ENCODE measurements at regions not wholly inside any gene's neighbourhood (a gene's known extent, or its start where the extent isn't known, plus 50 kb on each side); places are given as distances from the start of the nearest gene placed in this dataset.

- TF ChIP-seq CEBPB (IDR thresholded peaks at IDR 0.05; ENCODE audit: low read depth) (no peak), TCF7L2 (IDR thresholded peaks at IDR 0.05; ENCODE audit: borderline replicate concordance, extremely low read depth, insufficient read depth, insufficient read length) (no peak), CTCF (IDR thresholded peaks at IDR 0.05 in 2 of 3, conservative IDR thresholded peaks at IDR 0.05 in 1 of 3; ENCODE audit: borderline replicate concordance in 1 of 3, insufficient read depth in 1 of 3, low read depth in 2 of 3, low read length in 2 of 3) (no peak), EZH2 (IDR thresholded peaks at IDR 0.05) (no peak), CBX3 (IDR thresholded peaks at IDR 0.05; ENCODE audit: low read depth) (no peak), POLR2A (IDR thresholded peaks at IDR 0.05; ENCODE audit: borderline replicate concordance, extremely low read depth, insufficient read depth, insufficient read length) (no peak), POLR2AphosphoS5 (IDR thresholded peaks at IDR 0.05; ENCODE audit: low read depth, low read length) (no peak), JUND (IDR thresholded peaks at IDR 0.05) (no peak)
- TF ChIP-seq, protein P1, sequence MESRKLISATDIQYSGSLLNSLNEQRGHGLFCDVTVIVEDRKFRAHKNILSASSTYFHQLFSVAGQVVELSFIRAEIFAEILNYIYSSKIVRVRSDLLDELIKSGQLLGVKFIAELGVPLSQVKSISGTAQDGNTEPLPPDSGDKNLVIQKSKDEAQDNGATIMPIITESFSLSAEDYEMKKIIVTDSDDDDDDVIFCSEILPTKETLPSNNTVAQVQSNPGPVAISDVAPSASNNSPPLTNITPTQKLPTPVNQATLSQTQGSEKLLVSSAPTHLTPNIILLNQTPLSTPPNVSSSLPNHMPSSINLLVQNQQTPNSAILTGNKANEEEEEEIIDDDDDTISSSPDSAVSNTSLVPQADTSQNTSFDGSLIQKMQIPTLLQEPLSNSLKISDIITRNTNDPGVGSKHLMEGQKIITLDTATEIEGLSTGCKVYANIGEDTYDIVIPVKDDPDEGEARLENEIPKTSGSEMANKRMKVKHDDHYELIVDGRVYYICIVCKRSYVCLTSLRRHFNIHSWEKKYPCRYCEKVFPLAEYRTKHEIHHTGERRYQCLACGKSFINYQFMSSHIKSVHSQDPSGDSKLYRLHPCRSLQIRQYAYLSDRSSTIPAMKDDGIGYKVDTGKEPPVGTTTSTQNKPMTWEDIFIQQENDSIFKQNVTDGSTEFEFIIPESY (IDR thresholded peaks at IDR 0.05; ENCODE audit: extremely low read depth, insufficient replicate concordance, low read length): no peak
- TF ChIP-seq, protein P2, sequence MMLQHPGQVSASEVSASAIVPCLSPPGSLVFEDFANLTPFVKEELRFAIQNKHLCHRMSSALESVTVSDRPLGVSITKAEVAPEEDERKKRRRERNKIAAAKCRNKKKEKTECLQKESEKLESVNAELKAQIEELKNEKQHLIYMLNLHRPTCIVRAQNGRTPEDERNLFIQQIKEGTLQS (IDR thresholded peaks at IDR 0.05): no peak
These were observed 464.7 kb upstream of the KLF4 start for GRCh38 chr9:107954312-107954711.

All from HCT116 (cell line).